Mucosa of descending colon (tissue), 3 donors: ENCODE measurements at regions not wholly inside any gene's neighbourhood (a gene's known extent, or its start where the extent isn't known, plus 50 kb on each side); places are given as distances from the start of the nearest gene placed in this dataset.

ENCODE experiments used
- ATAC-seq: fragments of 200-7000 bp; cut with Tn5 transposase; one replicate; pipeline ENCODE4 v1.9.1; 2020; ENCODE audit warnings: mild to moderate bottlenecking, moderate library complexity
- DNase-seq, 3 donors: peaks; one replicate each; pipeline ENCODE4 v3.0.0-alpha.2; 2020
- H3K36me3 ChIP-seq: fragments of 200-600 bp; one replicate; pipeline ENCODE4 v1.8.0; 2021; ENCODE audit warnings: low read depth, mild to moderate bottlenecking
- H3K4me1 ChIP-seq: fragments of 200-600 bp; one replicate; pipeline ENCODE4 v1.8.0; 2021; ENCODE audit warnings: low read depth, mild to moderate bottlenecking
- H3K4me3 ChIP-seq: fragments of 200-600 bp; one replicate; pipeline ENCODE4 v1.8.0; 2021; ENCODE audit warnings: mild to moderate bottlenecking
- H3K9me3 ChIP-seq: fragments of 200-600 bp; one replicate; pipeline ENCODE4 v1.8.0; 2021; ENCODE audit warnings: mild to moderate bottlenecking
- intact Hi-C, 2 donors: fragments of 100-400 bp; cut with DNase I in 1 of 2; cut with micrococcal nuclease in 1 of 2; formaldehyde crosslinking; loops; one replicate each; pipeline versions ENCODE4 v1.11.0 to v1.11.1; 2022; cut with DNase I, micrococcal nuclease
- TF ChIP-seq, protein P1 (sequence below): fragments of 200-600 bp; IDR thresholded peaks from one replicate; pipeline ENCODE4 v1.8.0; 2022; ENCODE audit warnings: antibody characterized with exemption, mild to moderate bottlenecking
- donor health status: DM: no; HTN: no; CAD: no; lungs with moderate emphysema.
- donor health status: DM: no; HTN: no; CAD: no.
- donor health status: DM: no; HTN: yes; CAD: no.

GRCh38 chr3:162366166-162366766, 869.7 kb downstream of the OTOL1 start:
- Histone ChIP-seq H3K4me1 (no peaks in the 10 kb centered on the region), H3K9me3 (no peaks in the 10 kb centered on the region), H3K4me3 (no peak overlapping the region), H3K36me3 (no peaks in the 10 kb centered on the region)
- DNase-seq (no peak), ATAC-seq (no peak)
- TF ChIP-seq, protein P1, sequence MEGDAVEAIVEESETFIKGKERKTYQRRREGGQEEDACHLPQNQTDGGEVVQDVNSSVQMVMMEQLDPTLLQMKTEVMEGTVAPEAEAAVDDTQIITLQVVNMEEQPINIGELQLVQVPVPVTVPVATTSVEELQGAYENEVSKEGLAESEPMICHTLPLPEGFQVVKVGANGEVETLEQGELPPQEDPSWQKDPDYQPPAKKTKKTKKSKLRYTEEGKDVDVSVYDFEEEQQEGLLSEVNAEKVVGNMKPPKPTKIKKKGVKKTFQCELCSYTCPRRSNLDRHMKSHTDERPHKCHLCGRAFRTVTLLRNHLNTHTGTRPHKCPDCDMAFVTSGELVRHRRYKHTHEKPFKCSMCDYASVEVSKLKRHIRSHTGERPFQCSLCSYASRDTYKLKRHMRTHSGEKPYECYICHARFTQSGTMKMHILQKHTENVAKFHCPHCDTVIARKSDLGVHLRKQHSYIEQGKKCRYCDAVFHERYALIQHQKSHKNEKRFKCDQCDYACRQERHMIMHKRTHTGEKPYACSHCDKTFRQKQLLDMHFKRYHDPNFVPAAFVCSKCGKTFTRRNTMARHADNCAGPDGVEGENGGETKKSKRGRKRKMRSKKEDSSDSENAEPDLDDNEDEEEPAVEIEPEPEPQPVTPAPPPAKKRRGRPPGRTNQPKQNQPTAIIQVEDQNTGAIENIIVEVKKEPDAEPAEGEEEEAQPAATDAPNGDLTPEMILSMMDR, result no peak
- intact Hi-C loops, result no loop called here

- Histone ChIP-seq H3K36me3 (no peaks in the 10 kb centered on the region), H3K9me3 (no peaks in the 10 kb centered on the region), H3K4me3 (no peak overlapping the region), H3K4me1 (no peaks in the 10 kb centered on the region)
- no peak for DNase-seq
- no peak for ATAC-seq
- intact Hi-C loops, result no loop called here
- TF ChIP-seq, protein P1, result no peak
Observed at GRCh38 chr3:162367429-162368260, 871.0 kb downstream of the OTOL1 start.

DNA sequence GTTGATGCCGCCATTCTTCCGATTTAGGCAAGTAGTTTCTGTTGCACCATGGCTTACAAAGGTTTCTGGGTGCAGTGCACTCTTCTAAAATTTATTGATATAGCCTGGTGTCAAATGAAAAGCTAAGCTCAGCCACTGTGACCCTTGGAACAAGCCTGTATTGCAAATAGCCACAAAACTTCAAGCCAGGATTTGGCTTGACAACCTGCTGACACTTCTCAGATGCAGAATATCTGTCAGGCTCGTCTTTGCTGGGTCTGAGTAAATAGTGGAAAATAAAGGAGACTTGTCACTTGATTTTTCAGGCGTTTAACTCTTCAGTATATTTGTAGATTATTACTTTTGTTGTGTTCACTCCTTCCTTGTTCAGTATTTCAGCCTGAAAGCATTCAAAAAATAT, 871.8 kb downstream of the OTOL1 start:
- no peaks in the 10 kb centered on the region for H3K4me1 ChIP-seq
- H3K9me3 ChIP-seq, result peaks cover 4% of the 10 kb centered on the region
- no peak for ATAC-seq
- H3K4me3 ChIP-seq, result no peak overlapping the region
- no peaks in the 10 kb centered on the region for H3K36me3 ChIP-seq
- TF ChIP-seq, protein P1, result no peak
- no peak for DNase-seq
- intact Hi-C loops, result no loop called here

DNA sequence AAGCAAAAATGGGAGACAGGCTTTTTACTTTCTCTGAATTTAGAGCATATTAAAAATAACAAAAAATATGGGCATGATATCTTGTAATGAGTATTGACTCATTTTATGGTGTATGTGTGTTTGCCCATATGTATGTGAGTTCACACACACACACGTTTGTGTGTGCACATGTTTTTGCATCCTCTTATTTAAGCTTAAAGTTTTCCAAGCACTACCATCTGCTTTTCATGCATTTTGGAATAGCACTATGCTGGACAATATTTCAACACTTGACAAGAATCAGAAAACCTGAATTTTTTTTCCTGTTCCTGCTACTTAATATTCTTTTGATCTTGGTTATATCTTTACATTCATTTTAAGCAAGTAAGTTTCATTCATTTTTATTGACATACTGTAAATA, 872.7 kb downstream of the OTOL1 start:
- no peak overlapping the region for H3K4me3 ChIP-seq
- DNase-seq (no peak), ATAC-seq (no peak)
- no peaks in the 10 kb centered on the region for H3K36me3 ChIP-seq
- TF ChIP-seq, protein P1, result no peak
- no peaks in the 10 kb centered on the region for H3K4me1 ChIP-seq
- peaks cover 4% of the 10 kb centered on the region for H3K9me3 ChIP-seq
- intact Hi-C loops, result no loop called here

- ATAC-seq (no peak), DNase-seq (no peak)
- H3K4me1 ChIP-seq, result no peaks in the 10 kb centered on the region
- no peak overlapping the region for H3K4me3 ChIP-seq
- H3K9me3 ChIP-seq, result peaks cover 4% of the 10 kb centered on the region
- intact Hi-C loops, result no loop called here
- no peaks in the 10 kb centered on the region for H3K36me3 ChIP-seq
- TF ChIP-seq, protein P1, result no peak
Observed at GRCh38 chr3:162370141-162370540, 873.5 kb downstream of the OTOL1 start.
